MCF 10A (cell line): ENCODE measurements at regions not wholly inside any gene's neighbourhood (a gene's known extent, or its start where the extent isn't known, plus 50 kb on each side); places are given as distances from the start of the nearest gene placed in this dataset.

ENCODE experiments used
- BruUV-seq: library from RNA; stranded (reverse); fragments of 400-500 nt; replicated peaks from 2 replicates; lab custom pipeline; 2021; lab: Mats Ljungman, UMichigan
- CTCF ChIA-PET: fragments of 300-600 bp; sonication (Branson Sonifier 250); formaldehyde crosslinking; extraction: SDS; loops from one replicate; lab custom pipeline; 2021; ENCODE audit warnings: antibody characterized with exemption, inconsistent platforms; lab: Yijun Ruan, JAX
- POLR2A ChIA-PET: fragments of 300-600, 350-650 bp; sonication (Branson Sonifier 250); formaldehyde crosslinking; extraction: SDS; loops from one replicate; lab custom pipeline; 2020; ENCODE audit warnings: antibody characterized with exemption, inconsistent platforms; lab: Yijun Ruan, JAX
- DNase-seq: peaks from one replicate; pipeline ENCODE4 v3.0.0-alpha.2; 2018; ENCODE audit not compliant: unreplicated experiment
- H3K27ac Mint-ChIP-seq: one replicate; pipeline ENCODE4 v1.8.0; 2022; ENCODE audit warnings: mild to moderate bottlenecking, low read depth, mixed read lengths; ENCODE audit not compliant: unreplicated experiment
- H3K27me3 Mint-ChIP-seq: one replicate; pipeline ENCODE4 v1.8.0; 2022; ENCODE audit warnings: mixed read lengths; ENCODE audit not compliant: insufficient read depth, unreplicated experiment
- H3K36me3 Mint-ChIP-seq: one replicate; pipeline ENCODE4 v1.8.0; 2022; ENCODE audit warnings: mild to moderate bottlenecking, moderate library complexity, mixed read lengths; ENCODE audit not compliant: insufficient read depth, unreplicated experiment
- H3K4me1 Mint-ChIP-seq: one replicate; pipeline ENCODE4 v1.8.0; 2022; ENCODE audit warnings: mixed read lengths; ENCODE audit not compliant: insufficient read depth, unreplicated experiment
- H3K4me3 Mint-ChIP-seq: one replicate; pipeline ENCODE4 v1.8.0; 2022; ENCODE audit warnings: mild to moderate bottlenecking, moderate library complexity, mixed read lengths; ENCODE audit not compliant: unreplicated experiment
- H3K9me3 Mint-ChIP-seq: one replicate; pipeline ENCODE4 v1.8.0; 2022; ENCODE audit warnings: mixed read lengths; ENCODE audit not compliant: unreplicated experiment
- intact Hi-C: fragments of 100-400 bp; cut with micrococcal nuclease; formaldehyde crosslinking; loops from 2 replicates; pipeline ENCODE4 v1.14.1; 2022
- TF ChIP-seq, protein P1 (sequence below): fragments of 200-600 bp; IDR thresholded peaks from one replicate; pipeline ENCODE4 v1.8.0; 2022; ENCODE audit warnings: antibody characterized with exemption, mild to moderate bottlenecking; ENCODE audit not compliant: unreplicated experiment

DNA sequence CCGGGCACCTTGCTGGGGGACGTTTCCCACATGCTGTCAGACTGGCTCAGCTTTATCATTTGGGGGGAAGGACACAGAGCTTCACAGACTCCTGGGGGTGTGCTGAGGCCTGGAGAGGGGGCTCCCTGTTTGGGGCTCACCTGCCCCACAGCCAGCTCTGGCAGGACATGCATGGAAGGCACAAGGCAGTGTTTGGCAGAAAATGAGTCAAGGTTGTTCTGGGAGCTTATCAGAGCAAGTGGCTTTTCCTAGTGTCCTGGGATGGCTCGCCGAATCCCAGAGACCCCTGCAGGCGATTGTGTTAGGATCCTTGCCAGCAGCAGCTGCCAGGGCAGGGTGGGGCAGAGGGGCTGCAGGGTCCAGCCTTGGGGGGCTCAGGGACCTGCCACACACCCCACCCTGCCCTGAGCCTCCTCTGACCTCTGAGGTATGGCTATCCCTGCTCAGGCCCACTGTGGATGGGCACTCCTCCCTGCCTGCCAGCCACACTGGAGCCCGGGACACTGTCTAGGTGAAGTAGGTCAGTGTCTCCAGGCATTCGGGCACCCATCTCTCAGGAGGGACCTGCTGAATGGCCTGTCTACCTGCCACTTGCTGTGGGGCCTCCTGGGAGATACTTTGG is 1323.0 kb downstream of the BRD1 start:
- Mint-ChIP-seq H3K4me3 (no peak overlapping the region), H3K4me1 (no peaks in the 10 kb centered on the region), H3K9me3 (peaks cover 20% of the 10 kb centered on the region), H3K36me3 (no peaks in the 10 kb centered on the region), H3K27ac (no peak overlapping the region), H3K27me3 (no peaks in the 10 kb centered on the region)
- POLR2A ChIA-PET: no interaction called here
- TF ChIP-seq, protein P1, sequence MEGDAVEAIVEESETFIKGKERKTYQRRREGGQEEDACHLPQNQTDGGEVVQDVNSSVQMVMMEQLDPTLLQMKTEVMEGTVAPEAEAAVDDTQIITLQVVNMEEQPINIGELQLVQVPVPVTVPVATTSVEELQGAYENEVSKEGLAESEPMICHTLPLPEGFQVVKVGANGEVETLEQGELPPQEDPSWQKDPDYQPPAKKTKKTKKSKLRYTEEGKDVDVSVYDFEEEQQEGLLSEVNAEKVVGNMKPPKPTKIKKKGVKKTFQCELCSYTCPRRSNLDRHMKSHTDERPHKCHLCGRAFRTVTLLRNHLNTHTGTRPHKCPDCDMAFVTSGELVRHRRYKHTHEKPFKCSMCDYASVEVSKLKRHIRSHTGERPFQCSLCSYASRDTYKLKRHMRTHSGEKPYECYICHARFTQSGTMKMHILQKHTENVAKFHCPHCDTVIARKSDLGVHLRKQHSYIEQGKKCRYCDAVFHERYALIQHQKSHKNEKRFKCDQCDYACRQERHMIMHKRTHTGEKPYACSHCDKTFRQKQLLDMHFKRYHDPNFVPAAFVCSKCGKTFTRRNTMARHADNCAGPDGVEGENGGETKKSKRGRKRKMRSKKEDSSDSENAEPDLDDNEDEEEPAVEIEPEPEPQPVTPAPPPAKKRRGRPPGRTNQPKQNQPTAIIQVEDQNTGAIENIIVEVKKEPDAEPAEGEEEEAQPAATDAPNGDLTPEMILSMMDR: no peak
- BruUV-seq: no TSS peak
- CTCF ChIA-PET: no interaction called here
- no peak for DNase-seq
- intact Hi-C loops: no loop called here

DNA sequence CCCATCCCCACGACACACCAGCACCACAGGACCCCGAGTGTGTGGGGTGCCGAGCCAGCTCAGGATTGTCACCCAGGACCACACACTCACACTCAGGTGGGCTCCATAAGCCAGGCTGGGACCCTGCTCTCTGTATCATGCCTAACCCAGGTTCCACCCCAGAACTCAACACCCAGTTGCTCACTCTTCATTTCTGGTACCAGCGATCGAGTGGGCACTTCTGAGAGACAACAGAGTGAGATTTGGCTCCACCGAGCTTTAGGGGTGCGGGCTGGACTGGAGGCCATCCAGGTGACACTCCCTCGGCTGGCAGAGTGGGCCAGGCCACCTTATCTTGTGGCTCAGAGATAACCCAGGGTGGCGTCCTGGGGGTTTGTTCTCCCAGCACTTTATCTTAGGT is 1323.8 kb downstream of the BRD1 start:
- DNase-seq: no peak
- Mint-ChIP-seq H3K4me3 (no peak overlapping the region), H3K9me3 (peaks cover 18% of the 10 kb centered on the region), H3K4me1 (no peaks in the 10 kb centered on the region), H3K27ac (no peak overlapping the region), H3K36me3 (no peaks in the 10 kb centered on the region), H3K27me3 (no peaks in the 10 kb centered on the region)
- ChIA-PET POLR2A (no interaction called here), CTCF (no interaction called here)
- TF ChIP-seq, protein P1: no peak
- intact Hi-C loops: no loop called here
- no TSS peak for BruUV-seq

DNA sequence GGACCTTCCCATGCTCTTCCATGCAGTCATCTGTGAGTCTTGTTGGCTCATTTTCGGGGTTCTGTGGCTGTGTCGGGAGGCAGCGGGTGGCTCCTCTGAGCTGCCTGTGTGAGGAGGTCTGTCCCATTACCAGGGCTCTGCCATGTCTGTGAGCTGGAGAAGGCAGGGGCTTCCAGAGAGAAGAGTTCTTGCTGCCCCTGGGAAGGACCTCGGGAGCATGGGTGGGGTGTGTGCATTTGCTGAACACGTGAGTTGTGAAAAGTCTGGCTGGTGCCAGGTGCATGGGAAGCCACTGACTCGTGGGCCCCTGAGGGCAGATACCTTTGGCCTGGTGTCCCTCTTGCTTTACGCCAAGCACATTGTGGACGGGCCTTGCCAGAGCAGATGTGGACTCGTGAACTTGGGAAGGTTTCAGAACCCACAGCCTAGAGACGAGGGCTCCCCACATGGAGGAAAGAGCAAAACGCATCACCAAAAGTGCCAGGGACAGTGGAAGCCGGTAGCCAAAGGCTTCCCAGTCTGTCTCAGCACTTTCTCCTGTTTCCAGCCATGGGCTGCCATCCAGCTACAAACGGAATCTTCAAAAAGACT is 1324.5 kb downstream of the BRD1 start:
- no peaks in the 10 kb centered on the region for H3K36me3 Mint-ChIP-seq
- no peak overlapping the region for H3K4me3 Mint-ChIP-seq
- intact Hi-C loops: no loop called here
- ChIA-PET CTCF (interaction anchor here (0.6 kb wide), 1 partner anchor 11 kb away, joined by 4 read pairs; no protein-coding TSS in a partner anchor), POLR2A (no interaction called here)
- no peak overlapping the region for H3K27ac Mint-ChIP-seq
- no TSS peak for BruUV-seq
- TF ChIP-seq, protein P1: no peak
- DNase-seq: no peak
- no peaks in the 10 kb centered on the region for H3K4me1 Mint-ChIP-seq
- H3K27me3 Mint-ChIP-seq: no peaks in the 10 kb centered on the region
- H3K9me3 Mint-ChIP-seq: peaks cover 15% of the 10 kb centered on the region

DNA sequence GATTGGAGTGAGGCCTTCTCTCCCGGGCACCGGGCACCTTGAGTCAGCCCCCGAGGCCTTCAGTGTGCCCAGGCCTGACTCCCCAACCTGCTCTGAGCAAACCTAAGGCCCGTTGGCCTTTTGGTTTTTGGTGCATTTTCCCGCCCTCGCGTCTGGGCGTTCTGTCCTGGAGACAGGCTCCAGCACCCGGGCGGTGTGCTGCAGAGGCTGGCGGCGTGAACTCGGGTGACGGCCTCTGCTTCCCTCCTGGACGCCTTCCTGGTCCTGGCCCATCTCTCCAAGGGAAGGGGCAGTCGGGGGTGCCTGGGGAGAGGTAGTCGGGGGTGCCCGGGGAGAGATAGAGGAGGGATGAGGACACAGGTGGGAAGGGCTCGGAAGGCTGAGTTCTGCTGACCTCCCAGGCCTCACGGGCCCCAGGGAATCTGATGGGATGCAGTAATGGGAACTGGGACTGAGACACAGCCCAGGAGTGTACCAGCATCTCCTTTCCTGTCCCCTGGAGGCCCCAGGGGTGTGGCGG is 1326.4 kb downstream of the BRD1 start:
- H3K36me3 Mint-ChIP-seq: no peaks in the 10 kb centered on the region
- H3K27ac Mint-ChIP-seq: no peak overlapping the region
- DNase-seq: no peak
- POLR2A ChIA-PET: no interaction called here
- H3K9me3 Mint-ChIP-seq: peaks cover 7% of the 10 kb centered on the region
- TF ChIP-seq, protein P1: no peak
- BruUV-seq: no TSS peak
- intact Hi-C loops: no loop called here
- H3K4me1 Mint-ChIP-seq: no peaks in the 10 kb centered on the region
- CTCF ChIA-PET: no interaction called here
- H3K27me3 Mint-ChIP-seq: no peaks in the 10 kb centered on the region
- H3K4me3 Mint-ChIP-seq: no peak overlapping the region
